ENCODE measurements at regions not wholly inside any gene's neighbourhood (a gene's known extent, or its start where the extent isn't known, plus 50 kb on each side); places are given as distances from the start of the nearest gene placed in this dataset.

GRCh38 chr6:166738386-166739116, 111.5 kb upstream of the RPS6KA2 start:
- TF ChIP-seq CTCF (IDR thresholded peaks at IDR 0.05) (no peak), POLR2A (IDR thresholded peaks at IDR 0.05) (no peak)
